K562 (cell line): ENCODE measurements at regions not wholly inside any gene's neighbourhood (a gene's known extent, or its start where the extent isn't known, plus 50 kb on each side); places are given as distances from the start of the nearest gene placed in this dataset.
"Not testable (repeated sequence)": the region's sequence is repeated elsewhere in the genome, so short reads cannot be mapped to it uniquely, and the experiment has no call there.

Source experiments
- ATF1 ChIP-seq, 2 experiments: fragments of 450-650 bp in 1 of 2; IDR thresholded peaks; 2 replicates each; pipeline ENCODE4 v1.6.1; 2016; ENCODE audit warnings: missing compliant biosample characterization in 1 of 2, missing genetic modification characterization in 1 of 2
- ATF7 ChIP-seq: fragments of 450-650 bp; IDR thresholded peaks from 2 replicates; pipeline ENCODE4 v1.7.1; 2014; ENCODE audit warnings: mild to moderate bottlenecking, moderate library complexity
- BACH1 ChIP-seq: fragments of 200-800 bp; sonication (Bioruptor generic); IDR thresholded peaks from 2 replicates; pipeline ENCODE4 v1.6.1; 2016; ENCODE audit warnings: missing genetic modification characterization, missing compliant biosample characterization
- CEBPG ChIP-seq, 3 experiments: fragments of 200-800 bp in 1 of 3; sonication (Bioruptor generic) in 1 of 3; sonication (generic) in 1 of 3; formaldehyde crosslinking in 1 of 3; IDR thresholded peaks in 2 of 3; conservative IDR thresholded peaks in 1 of 3; 2 replicates each; pipeline versions ENCODE4 v1.6.1 to v1.8.0; 2016 to 2022; ENCODE audit warnings: missing compliant biosample characterization in 2 of 3, missing genetic modification characterization in 2 of 3, mild to moderate bottlenecking in 1 of 3, missing genetic modification reagents in 1 of 3
- EP400 ChIP-seq: fragments of 450-650 bp; IDR thresholded peaks from 2 replicates; pipeline ENCODE4 v1.6.1; 2017; ENCODE audit warnings: antibody characterized with exemption, mild to moderate bottlenecking, moderate library complexity
- ESRRA ChIP-seq: fragments of 450-650 bp; IDR thresholded peaks from 2 replicates; pipeline ENCODE4 v1.6.1; 2014; ENCODE audit warnings: low read depth, mild to moderate bottlenecking, moderate library complexity, borderline replicate concordance
- MTA2 ChIP-seq: fragments of 450-650 bp; IDR thresholded peaks from 2 replicates; pipeline ENCODE4 v1.6.1; 2016; ENCODE audit warnings: low read depth
- MTA3 ChIP-seq: fragments of 450-650 bp; formaldehyde crosslinking; IDR thresholded peaks from 2 replicates; pipeline ENCODE4 v1.6.1; 2017; ENCODE audit warnings: mild to moderate bottlenecking, borderline replicate concordance
- NR2C2 ChIP-seq, 2 experiments: fragments of 200-800 bp in 1 of 2; sonication (Bioruptor generic) in 1 of 2; sonication (generic) in 1 of 2; formaldehyde crosslinking in 1 of 2; IDR thresholded peaks; 2 replicates each; pipeline versions ENCODE4 v1.6.1 to v1.8.0; 2016 to 2022; ENCODE audit warnings: mild to moderate bottlenecking in 1 of 2, missing compliant biosample characterization in 1 of 2, missing genetic modification characterization in 1 of 2, missing genetic modification reagents in 1 of 2
- PHB2 ChIP-seq: fragments of 450-650 bp; IDR thresholded peaks from 2 replicates; pipeline ENCODE4 v1.6.1; 2017; ENCODE audit warnings: low read depth
- PYGO2 ChIP-seq: fragments of 450-650 bp; IDR thresholded peaks from 2 replicates; pipeline ENCODE4 v1.6.1; 2016; ENCODE audit warnings: mild to moderate bottlenecking, missing genetic modification characterization, moderate library complexity, missing compliant biosample characterization
- RNF2 ChIP-seq: sonication (generic); IDR thresholded peaks from 2 replicates; pipeline ENCODE4 v1.6.1; 2016
- SMARCC2 ChIP-seq: fragments of 450-650 bp; IDR thresholded peaks from 2 replicates; pipeline ENCODE4 v1.6.1; 2017; ENCODE audit warnings: antibody characterized with exemption, moderate library complexity, mild to moderate bottlenecking, low read depth
- STAT5A ChIP-seq: IDR thresholded peaks from 2 replicates; pipeline ENCODE4 v1.6.1; 2012; ENCODE audit warnings: low read length, inconsistent platforms, borderline replicate concordance
- TAF9B ChIP-seq: fragments of 450-650 bp; IDR thresholded peaks from 2 replicates; pipeline ENCODE4 v1.6.1; 2018; ENCODE audit warnings: mild to moderate bottlenecking; ENCODE audit not compliant: partially characterized antibody
- TAL1 ChIP-seq: fragments of 450-650 bp; IDR thresholded peaks from 2 replicates; pipeline ENCODE4 v1.6.1; 2016; ENCODE audit warnings: mild to moderate bottlenecking
- ZNF121 ChIP-seq: sonication (generic); formaldehyde crosslinking; conservative IDR thresholded peaks from 2 replicates; pipeline ENCODE4 v1.8.0; 2022; ENCODE audit warnings: missing genetic modification reagents
- ZNF384 ChIP-seq: IDR thresholded peaks from 2 replicates; pipeline ENCODE4 v1.6.1; 2012; ENCODE audit warnings: low read depth, low read length, improper control_type of control experiment
- ZNF766 ChIP-seq: fragments of 200-800 bp; sonication (Bioruptor generic); conservative IDR thresholded peaks from 2 replicates; pipeline ENCODE4 v1.6.1; 2016; ENCODE audit warnings: missing genetic modification characterization, missing compliant biosample characterization
- TF ChIP-seq, protein P1 (sequence below): sonication (generic); formaldehyde crosslinking; IDR thresholded peaks from 2 replicates; pipeline ENCODE4 v1.8.1; 2023; ENCODE audit warnings: mild to moderate bottlenecking, missing genetic modification reagents
- TF ChIP-seq, protein P2 (sequence below): fragments of 450-650 bp; IDR thresholded peaks from 2 replicates; pipeline ENCODE4 v1.6.1; 2016
- TF ChIP-seq, protein P3 (sequence below), 2 experiments: fragments of 450-650 bp; conservative IDR thresholded peaks; 2 replicates each; pipeline ENCODE4 v1.6.1; 2017; ENCODE audit warnings: mild to moderate bottlenecking in 2 of 2, moderate library complexity in 2 of 2

DNA sequence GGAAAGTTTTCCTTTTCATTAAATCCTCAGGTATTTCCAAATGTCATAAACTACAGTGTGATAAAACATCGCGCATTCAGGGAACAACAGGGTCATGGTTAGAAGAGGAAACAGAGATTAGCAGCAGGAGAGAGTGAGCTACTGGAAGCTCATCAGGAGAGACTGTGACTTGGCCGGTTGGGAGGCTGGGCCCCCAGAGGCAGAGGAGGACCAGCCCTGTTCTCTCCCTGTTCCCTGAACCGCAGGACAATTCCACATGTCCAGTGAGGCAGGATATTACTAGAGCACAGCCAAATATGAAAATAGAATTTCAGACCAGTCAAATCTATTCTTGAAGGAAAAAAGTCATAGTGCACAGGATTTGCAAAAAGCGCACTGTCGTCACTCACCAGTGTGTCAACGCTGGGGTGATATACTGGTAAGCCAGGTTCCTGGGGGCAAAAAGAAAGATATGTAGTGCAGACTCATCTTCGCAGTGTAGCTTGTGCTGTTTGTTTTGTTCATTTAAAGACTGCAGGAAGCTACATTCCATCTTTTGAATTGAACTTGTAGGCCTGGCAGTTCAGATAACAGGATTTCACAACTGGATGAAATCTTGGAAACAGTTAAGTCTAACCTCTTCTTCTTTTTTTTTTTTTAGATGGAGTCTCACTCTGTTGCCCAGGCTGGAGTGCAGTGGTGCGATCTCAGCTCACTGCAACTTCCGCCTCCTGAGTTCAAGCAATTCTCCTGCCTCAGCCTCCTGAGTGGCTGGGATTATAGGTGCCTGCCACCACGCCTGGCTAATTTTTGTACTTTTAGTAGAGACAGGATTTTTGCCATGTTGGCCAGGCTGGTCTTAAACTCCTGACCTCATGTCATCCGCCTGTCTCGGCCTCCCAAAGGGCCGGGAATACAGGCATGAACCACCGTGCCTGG lies 162.6 kb upstream of the PABPC3 start (continued):
- TF ChIP-seq CEBPG (CRISPR knock-in tag; IDR thresholded peaks at IDR 0.05) (peak; percentile 90), CEBPG (tag; conservative IDR thresholded peaks at IDR 0.05 in 1 of 2, IDR thresholded peaks at IDR 0.05 in 1 of 2) (peak; percentile 87 to 95), PYGO2 (tag) (0 out of 2 replicates have a peak, but pooled peaks have one; percentile 27), SMARCC2 (peak; percentile 84; the same call in 1 of the 2 replicates), RNF2 (peak; percentile 71), BACH1 (peak; percentile 19; the same call in 1 of the 2 replicates), MTA2 (peak; percentile 78), ATF1 (tag; IDR thresholded peaks at IDR 0.05) (peak; percentile 73), MTA3 (peak; percentile 45), NR2C2 (tag; IDR thresholded peaks at IDR 0.05) (peak; percentile 66; the same call in 1 of the 2 replicates), TAF9B (peak; percentile 37), PHB2 (peak; percentile 59; the same call in 1 of the 2 replicates), ZNF766 (CRISPR knock-in tag) (peak; percentile 53), ZNF384 (peak; percentile 87), EP400 (peak; percentile 27; the same call in 1 of the 2 replicates), TAL1 (peak; percentile 89), ZNF121 (CRISPR knock-in tag) (peak; percentile 98), ESRRA (peak; percentile 30), ATF7 (peak; percentile 73), STAT5A (peak; percentile 66; the same call in 1 of the 2 replicates)
- TF ChIP-seq ATF1, NR2C2 (CRISPR knock-in tag; IDR thresholded peaks at IDR 0.05): not testable (repeated sequence)
- TF ChIP-seq, protein P1, sequence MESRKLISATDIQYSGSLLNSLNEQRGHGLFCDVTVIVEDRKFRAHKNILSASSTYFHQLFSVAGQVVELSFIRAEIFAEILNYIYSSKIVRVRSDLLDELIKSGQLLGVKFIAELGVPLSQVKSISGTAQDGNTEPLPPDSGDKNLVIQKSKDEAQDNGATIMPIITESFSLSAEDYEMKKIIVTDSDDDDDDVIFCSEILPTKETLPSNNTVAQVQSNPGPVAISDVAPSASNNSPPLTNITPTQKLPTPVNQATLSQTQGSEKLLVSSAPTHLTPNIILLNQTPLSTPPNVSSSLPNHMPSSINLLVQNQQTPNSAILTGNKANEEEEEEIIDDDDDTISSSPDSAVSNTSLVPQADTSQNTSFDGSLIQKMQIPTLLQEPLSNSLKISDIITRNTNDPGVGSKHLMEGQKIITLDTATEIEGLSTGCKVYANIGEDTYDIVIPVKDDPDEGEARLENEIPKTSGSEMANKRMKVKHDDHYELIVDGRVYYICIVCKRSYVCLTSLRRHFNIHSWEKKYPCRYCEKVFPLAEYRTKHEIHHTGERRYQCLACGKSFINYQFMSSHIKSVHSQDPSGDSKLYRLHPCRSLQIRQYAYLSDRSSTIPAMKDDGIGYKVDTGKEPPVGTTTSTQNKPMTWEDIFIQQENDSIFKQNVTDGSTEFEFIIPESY (CRISPR knock-in tag), result 0 out of 2 replicates have a peak, but pooled peaks have one; percentile 28
- TF ChIP-seq, protein P2, sequence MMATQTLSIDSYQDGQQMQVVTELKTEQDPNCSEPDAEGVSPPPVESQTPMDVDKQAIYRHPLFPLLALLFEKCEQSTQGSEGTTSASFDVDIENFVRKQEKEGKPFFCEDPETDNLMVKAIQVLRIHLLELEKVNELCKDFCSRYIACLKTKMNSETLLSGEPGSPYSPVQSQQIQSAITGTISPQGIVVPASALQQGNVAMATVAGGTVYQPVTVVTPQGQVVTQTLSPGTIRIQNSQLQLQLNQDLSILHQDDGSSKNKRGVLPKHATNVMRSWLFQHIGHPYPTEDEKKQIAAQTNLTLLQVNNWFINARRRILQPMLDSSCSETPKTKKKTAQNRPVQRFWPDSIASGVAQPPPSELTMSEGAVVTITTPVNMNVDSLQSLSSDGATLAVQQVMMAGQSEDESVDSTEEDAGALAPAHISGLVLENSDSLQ, result peak; percentile 85
- TF ChIP-seq, protein P3, sequence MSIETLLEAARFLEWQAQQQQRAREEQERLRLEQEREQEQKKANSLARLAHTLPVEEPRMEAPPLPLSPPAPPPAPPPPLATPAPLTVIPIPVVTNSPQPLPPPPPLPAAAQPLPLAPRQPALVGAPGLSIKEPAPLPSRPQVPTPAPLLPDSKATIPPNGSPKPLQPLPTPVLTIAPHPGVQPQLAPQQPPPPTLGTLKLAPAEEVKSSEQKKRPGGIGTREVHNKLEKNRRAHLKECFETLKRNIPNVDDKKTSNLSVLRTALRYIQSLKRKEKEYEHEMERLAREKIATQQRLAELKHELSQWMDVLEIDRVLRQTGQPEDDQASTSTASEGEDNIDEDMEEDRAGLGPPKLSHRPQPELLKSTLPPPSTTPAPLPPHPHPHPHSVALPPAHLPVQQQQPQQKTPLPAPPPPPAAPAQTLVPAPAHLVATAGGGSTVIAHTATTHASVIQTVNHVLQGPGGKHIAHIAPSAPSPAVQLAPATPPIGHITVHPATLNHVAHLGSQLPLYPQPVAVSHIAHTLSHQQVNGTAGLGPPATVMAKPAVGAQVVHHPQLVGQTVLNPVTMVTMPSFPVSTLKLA (conservative IDR thresholded peaks at IDR 0.05), result peak in 1 of 2 experiments; percentile 23; a peak in 1 of 4 replicates
